Activated naive CD8-positive, alpha-beta T cell treated with anti-CD3 and anti-CD28 coated beads, Interleukin-2, amount 50 U/mL, for 24 hours (primary cell): ENCODE measurements at regions not wholly inside any gene's neighbourhood (a gene's known extent, or its start where the extent isn't known, plus 50 kb on each side); places are given as distances from the start of the nearest gene placed in this dataset.
"Not testable (repeated sequence)": the region's sequence is repeated elsewhere in the genome, so short reads cannot be mapped to it uniquely, and the experiment has no call there.

Source experiments
- ATAC-seq: fragments of 150-1000 bp; cut with Tn5 transposase; one replicate; pipeline ENCODE4 v1.10.0; 2021
- DNase-seq: peaks from one replicate; pipeline ENCODE4 v3.0.0; 2021
- H3K27ac Mint-ChIP-seq: one replicate; pipeline ENCODE4 v1.8.0; 2021; ENCODE audit warnings: mild to moderate bottlenecking, mixed read lengths
- H3K27me3 Mint-ChIP-seq: one replicate; pipeline ENCODE4 v1.8.0; 2021; ENCODE audit warnings: mixed read lengths
- H3K36me3 Mint-ChIP-seq: one replicate; pipeline ENCODE4 v1.8.0; 2021; ENCODE audit warnings: low read depth, mixed read lengths
- H3K4me1 Mint-ChIP-seq: one replicate; pipeline ENCODE4 v1.8.0; 2021; ENCODE audit warnings: mixed read lengths
- H3K4me3 Mint-ChIP-seq: one replicate; pipeline ENCODE4 v1.8.0; 2021; ENCODE audit warnings: mild to moderate bottlenecking, moderate library complexity, mixed read lengths
- H3K9me3 Mint-ChIP-seq: one replicate; pipeline ENCODE4 v1.8.0; 2021; ENCODE audit warnings: mixed read lengths

- DNase-seq (no peak), ATAC-seq (no peak)
- Mint-ChIP-seq H3K4me1 (no peaks in the 10 kb centered on the region), H3K36me3 (no peaks in the 10 kb centered on the region), H3K9me3 (peaks cover 6% of the 10 kb centered on the region), H3K4me3 (no peak overlapping the region), H3K27me3 (no peaks in the 10 kb centered on the region), H3K27ac (no peak overlapping the region)
These were observed 1039.6 kb downstream of the HACE1 start for GRCh38 chr6:103820148-103820547.

- H3K27ac Mint-ChIP-seq = no peak overlapping the region
These were observed 1040.2 kb downstream of the HACE1 start for GRCh38 chr6:103819509-103819908.

GRCh38 chr6:103812970-103813369 is 1046.7 kb downstream of the HACE1 start:
- no peak overlapping the region for H3K27ac Mint-ChIP-seq
- H3K4me1 Mint-ChIP-seq = no peaks in the 10 kb centered on the region
- no peaks in the 10 kb centered on the region for H3K27me3 Mint-ChIP-seq
- peaks cover 7% of the 10 kb centered on the region for H3K9me3 Mint-ChIP-seq
- no peaks in the 10 kb centered on the region for H3K36me3 Mint-ChIP-seq
- DNase-seq (no peak), ATAC-seq (no peak)
- no peak overlapping the region for H3K4me3 Mint-ChIP-seq

More at GRCh38 chr6:103819509-103819908, 1040.2 kb downstream of the HACE1 start:
- Mint-ChIP-seq H3K27me3 (no peaks in the 10 kb centered on the region), H3K36me3 (no peaks in the 10 kb centered on the region), H3K4me3 (no peak overlapping the region), H3K4me1 (no peaks in the 10 kb centered on the region), H3K9me3 (peaks cover 6% of the 10 kb centered on the region)
- DNase-seq = no peak
- no peak for ATAC-seq

GRCh38 chr6:103801901-103802479 is 1057.7 kb downstream of the HACE1 start:
- ATAC-seq, H3K4me1 Mint-ChIP-seq, H3K27me3 Mint-ChIP-seq, DNase-seq, H3K27ac Mint-ChIP-seq, H3K9me3 Mint-ChIP-seq, H3K36me3 Mint-ChIP-seq, H3K4me3 Mint-ChIP-seq: not testable (repeated sequence)

- Mint-ChIP-seq H3K36me3 (no peaks in the 10 kb centered on the region), H3K27ac (no peak overlapping the region), H3K9me3 (peaks cover 7% of the 10 kb centered on the region), H3K4me1 (no peaks in the 10 kb centered on the region), H3K4me3 (no peak overlapping the region), H3K27me3 (no peaks in the 10 kb centered on the region)
- DNase-seq (no peak), ATAC-seq (no peak)
These were observed 1059.6 kb downstream of the HACE1 start for GRCh38 chr6:103799971-103800670.

- DNase-seq = no peak
- Mint-ChIP-seq H3K9me3 (peaks cover 7% of the 10 kb centered on the region), H3K27ac (no peak overlapping the region), H3K27me3 (no peaks in the 10 kb centered on the region), H3K4me3 (no peak overlapping the region), H3K36me3 (no peaks in the 10 kb centered on the region), H3K4me1 (no peaks in the 10 kb centered on the region)
- no peak for ATAC-seq
These were observed 1061.6 kb downstream of the HACE1 start for GRCh38 chr6:103798166-103798565.

GRCh38 chr6:103797738-103798137 is 1062.0 kb downstream of the HACE1 start:
- Mint-ChIP-seq H3K27ac (no peak overlapping the region), H3K9me3 (peaks cover 7% of the 10 kb centered on the region), H3K36me3 (no peaks in the 10 kb centered on the region), H3K27me3 (no peaks in the 10 kb centered on the region), H3K4me1 (no peaks in the 10 kb centered on the region), H3K4me3 (no peak overlapping the region)
- DNase-seq (no peak), ATAC-seq (no peak)

GRCh38 chr6:103791458-103791857 is 1068.3 kb downstream of the HACE1 start:
- H3K36me3 Mint-ChIP-seq = no peaks in the 10 kb centered on the region
- no peaks in the 10 kb centered on the region for H3K4me1 Mint-ChIP-seq
- ATAC-seq (no peak), DNase-seq (no peak)
- peaks cover 9% of the 10 kb centered on the region for H3K9me3 Mint-ChIP-seq
- no peak overlapping the region for H3K4me3 Mint-ChIP-seq
- no peaks in the 10 kb centered on the region for H3K27me3 Mint-ChIP-seq
- no peak overlapping the region for H3K27ac Mint-ChIP-seq

GRCh38 chr6:103784117-103784516 is 1075.6 kb downstream of the HACE1 start:
- H3K27me3 Mint-ChIP-seq = no peaks in the 10 kb centered on the region
- peaks cover 3% of the 10 kb centered on the region for H3K9me3 Mint-ChIP-seq
- no peaks in the 10 kb centered on the region for H3K4me1 Mint-ChIP-seq
- no peak overlapping the region for H3K4me3 Mint-ChIP-seq
- no peak for DNase-seq
- H3K27ac Mint-ChIP-seq = no peak overlapping the region
- H3K36me3 Mint-ChIP-seq = no peaks in the 10 kb centered on the region
- no peak for ATAC-seq

GRCh38 chr6:103783329-103783728 is 1076.4 kb downstream of the HACE1 start:
- H3K27me3 Mint-ChIP-seq = no peaks in the 10 kb centered on the region
- H3K4me1 Mint-ChIP-seq = no peaks in the 10 kb centered on the region
- H3K4me3 Mint-ChIP-seq = no peak overlapping the region
- no peaks in the 10 kb centered on the region for H3K36me3 Mint-ChIP-seq
- ATAC-seq (no peak), DNase-seq (no peak)
- peaks cover 3% of the 10 kb centered on the region for H3K9me3 Mint-ChIP-seq
- H3K27ac Mint-ChIP-seq = no peak overlapping the region

- no peak for ATAC-seq
- Mint-ChIP-seq H3K4me1 (no peaks in the 10 kb centered on the region), H3K4me3 (no peak overlapping the region), H3K27me3 (no peaks in the 10 kb centered on the region), H3K36me3 (no peaks in the 10 kb centered on the region), H3K27ac (no peak overlapping the region), H3K9me3 (peaks cover 4% of the 10 kb centered on the region)
- DNase-seq = no peak
These were observed 1090.3 kb downstream of the HACE1 start for GRCh38 chr6:103769431-103769830.

GRCh38 chr6:103750603-103751002 is 1109.1 kb downstream of the HACE1 start:
- peaks cover 4% of the 10 kb centered on the region for H3K9me3 Mint-ChIP-seq
- no peaks in the 10 kb centered on the region for H3K36me3 Mint-ChIP-seq
- H3K4me1 Mint-ChIP-seq = no peaks in the 10 kb centered on the region
- DNase-seq (no peak), ATAC-seq (no peak)
- no peak overlapping the region for H3K27ac Mint-ChIP-seq
- no peaks in the 10 kb centered on the region for H3K27me3 Mint-ChIP-seq
- H3K4me3 Mint-ChIP-seq = no peak overlapping the region

- no peaks in the 10 kb centered on the region for H3K4me1 Mint-ChIP-seq
- no peaks in the 10 kb centered on the region for H3K27me3 Mint-ChIP-seq
- no peak overlapping the region for H3K27ac Mint-ChIP-seq
- H3K4me3 Mint-ChIP-seq = no peak overlapping the region
- peaks cover 5% of the 10 kb centered on the region for H3K9me3 Mint-ChIP-seq
- DNase-seq (no peak), ATAC-seq (no peak)
- H3K36me3 Mint-ChIP-seq = no peaks in the 10 kb centered on the region
These were observed 1125.7 kb downstream of the HACE1 start for GRCh38 chr6:103734016-103734415.

GRCh38 chr6:103729658-103730057 is 1130.1 kb downstream of the HACE1 start:
- no peak overlapping the region for H3K4me3 Mint-ChIP-seq
- H3K27me3 Mint-ChIP-seq = no peaks in the 10 kb centered on the region
- H3K4me1 Mint-ChIP-seq = no peaks in the 10 kb centered on the region
- H3K9me3 Mint-ChIP-seq = peaks cover 4% of the 10 kb centered on the region
- DNase-seq (no peak), ATAC-seq (no peak)
- H3K27ac Mint-ChIP-seq = no peak overlapping the region
- no peaks in the 10 kb centered on the region for H3K36me3 Mint-ChIP-seq

- no peaks in the 10 kb centered on the region for H3K27me3 Mint-ChIP-seq
- ATAC-seq (no peak), DNase-seq (no peak)
- peaks cover 4% of the 10 kb centered on the region for H3K9me3 Mint-ChIP-seq
- no peak overlapping the region for H3K27ac Mint-ChIP-seq
- no peaks in the 10 kb centered on the region for H3K36me3 Mint-ChIP-seq
- no peaks in the 10 kb centered on the region for H3K4me1 Mint-ChIP-seq
- no peak overlapping the region for H3K4me3 Mint-ChIP-seq
These were observed 1136.0 kb downstream of the HACE1 start for GRCh38 chr6:103723438-103724322.
